ENCODE measurements at regions not wholly inside any gene's neighbourhood (a gene's known extent, or its start where the extent isn't known, plus 50 kb on each side); places are given as distances from the start of the nearest gene placed in this dataset.

DNA sequence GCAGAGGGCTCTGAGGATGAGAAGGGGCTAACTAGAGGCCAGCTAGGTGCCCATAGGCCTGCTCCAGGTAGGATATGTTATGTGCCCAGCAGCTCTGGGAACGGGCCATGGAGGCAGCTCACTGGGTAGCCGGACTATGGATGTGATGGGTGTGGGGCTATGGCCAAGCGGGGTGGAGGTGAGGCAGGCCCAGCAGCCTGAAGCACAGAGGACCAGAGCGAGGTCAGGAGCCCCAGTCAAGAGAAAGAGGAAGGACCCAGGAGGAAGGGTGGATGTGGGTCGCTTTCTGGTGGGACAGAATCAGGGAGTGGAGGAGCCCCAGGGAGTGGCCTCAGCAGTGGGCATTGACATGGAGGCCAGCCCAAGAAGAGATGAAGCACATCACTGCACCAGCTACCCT is 117.9 kb upstream of the MLN start:
- DNase-seq = no peak

- DNase-seq = no peak
These were observed 114.4 kb upstream of the MLN start for GRCh38 chr6:33918175-33918695.

DNA sequence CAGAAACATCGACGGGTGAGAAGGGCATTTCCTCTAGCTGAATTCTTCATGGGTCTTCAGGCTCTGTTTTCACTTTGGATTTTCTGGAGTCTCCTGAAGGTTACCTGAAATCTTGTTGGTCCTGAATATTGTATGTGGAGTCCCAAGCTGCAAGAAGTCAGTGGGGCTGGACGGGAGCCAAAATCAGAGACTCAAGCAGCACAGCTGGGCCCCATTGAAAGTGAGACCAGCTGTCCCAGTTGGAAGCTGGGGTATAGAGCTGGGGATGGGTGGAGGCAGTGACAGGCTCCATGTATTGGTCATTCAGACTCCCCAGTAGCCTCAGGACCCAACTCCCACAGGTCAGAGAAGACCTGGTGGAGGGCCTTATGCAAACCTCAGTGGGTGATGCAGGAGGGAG is 111.3 kb upstream of the MLN start:
- no peak for DNase-seq

GRCh38 chr6:33914645-33915044 is 110.8 kb upstream of the MLN start:
- peak; percentile 62 for DNase-seq

GRCh38 chr6:33912195-33912594 is 108.4 kb upstream of the MLN start:
- DNase-seq = no peak

- no peak for DNase-seq
These were observed 107.7 kb upstream of the MLN start for GRCh38 chr6:33911488-33911887.

GRCh38 chr6:33910594-33910993 is 106.8 kb upstream of the MLN start:
- no peak for DNase-seq

GRCh38 chr6:33909737-33910136 is 105.9 kb upstream of the MLN start:
- no peak for DNase-seq

DNA sequence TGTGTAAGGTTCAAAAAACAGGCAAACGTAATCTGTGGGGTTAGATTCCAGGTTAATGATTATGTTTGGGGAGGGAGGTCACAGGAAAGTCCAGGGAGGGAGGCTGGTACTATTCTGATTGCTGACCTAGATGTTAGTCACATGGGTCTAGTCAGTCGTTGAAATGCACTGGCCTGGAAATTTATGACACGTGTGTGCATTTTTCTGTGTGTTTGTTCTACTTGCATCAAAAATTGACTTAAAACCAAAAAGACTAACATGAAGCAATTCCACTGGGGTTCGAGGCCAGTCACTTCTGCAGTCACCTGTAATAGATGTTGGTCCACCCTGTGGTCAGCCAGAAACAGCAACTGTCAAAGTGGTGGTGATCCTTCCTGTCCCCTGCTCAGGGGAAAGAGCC is 104.2 kb upstream of the MLN start:
- DNase-seq = no peak

DNA sequence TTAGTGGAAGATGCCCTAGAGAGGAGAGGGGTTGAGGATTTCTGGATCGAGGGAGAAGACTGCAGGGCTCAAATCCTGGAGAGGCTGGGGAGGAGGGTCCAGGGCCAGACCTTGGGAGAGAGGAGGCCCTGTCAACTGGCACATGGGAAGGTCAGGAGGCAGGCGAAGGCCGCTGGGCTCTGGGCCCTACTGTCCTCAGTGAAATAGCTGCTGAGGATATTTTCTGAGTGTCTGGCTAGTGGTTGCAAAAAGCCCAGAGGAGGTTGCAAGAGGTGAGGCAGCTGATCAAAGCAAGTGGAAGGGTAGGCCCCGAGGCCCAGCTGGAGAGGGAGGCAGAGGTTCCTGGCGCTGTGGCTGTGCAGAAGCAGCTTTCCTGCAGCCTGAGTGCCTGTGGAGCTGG is 103.4 kb upstream of the MLN start:
- DNase-seq = no peak

- no peak for DNase-seq
These were observed 102.6 kb upstream of the MLN start for GRCh38 chr6:33906439-33906838.

DNA sequence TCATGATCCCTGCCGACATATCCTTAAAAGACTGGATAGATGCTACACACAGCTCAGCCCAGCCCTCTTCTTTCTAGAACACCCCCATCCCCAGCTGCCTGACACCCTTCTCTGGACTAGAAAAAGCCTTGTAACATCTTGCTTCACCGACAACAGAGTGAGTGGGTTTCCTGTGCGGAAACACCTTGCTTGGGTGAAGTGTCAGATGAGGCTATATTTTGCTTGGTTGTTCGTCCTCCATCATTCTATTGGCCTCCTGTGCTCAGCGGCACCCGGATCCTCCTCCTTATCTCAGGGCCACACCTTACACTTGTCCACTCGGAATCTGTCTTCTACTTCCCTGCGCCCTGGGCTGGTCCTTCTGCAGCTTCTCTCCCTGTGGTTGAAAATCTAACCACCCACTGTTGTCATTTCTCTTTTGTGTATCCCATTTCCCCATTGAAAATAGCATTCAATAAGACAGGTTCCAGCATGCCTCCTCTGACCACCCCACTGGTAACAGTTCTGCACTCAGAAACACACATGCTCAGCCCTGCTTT is 101.3 kb upstream of the MLN start:
- peak; percentile 70 for DNase-seq

- no peak for DNase-seq
These were observed 100.9 kb upstream of the MLN start for GRCh38 chr6:33904747-33905065.

DNA sequence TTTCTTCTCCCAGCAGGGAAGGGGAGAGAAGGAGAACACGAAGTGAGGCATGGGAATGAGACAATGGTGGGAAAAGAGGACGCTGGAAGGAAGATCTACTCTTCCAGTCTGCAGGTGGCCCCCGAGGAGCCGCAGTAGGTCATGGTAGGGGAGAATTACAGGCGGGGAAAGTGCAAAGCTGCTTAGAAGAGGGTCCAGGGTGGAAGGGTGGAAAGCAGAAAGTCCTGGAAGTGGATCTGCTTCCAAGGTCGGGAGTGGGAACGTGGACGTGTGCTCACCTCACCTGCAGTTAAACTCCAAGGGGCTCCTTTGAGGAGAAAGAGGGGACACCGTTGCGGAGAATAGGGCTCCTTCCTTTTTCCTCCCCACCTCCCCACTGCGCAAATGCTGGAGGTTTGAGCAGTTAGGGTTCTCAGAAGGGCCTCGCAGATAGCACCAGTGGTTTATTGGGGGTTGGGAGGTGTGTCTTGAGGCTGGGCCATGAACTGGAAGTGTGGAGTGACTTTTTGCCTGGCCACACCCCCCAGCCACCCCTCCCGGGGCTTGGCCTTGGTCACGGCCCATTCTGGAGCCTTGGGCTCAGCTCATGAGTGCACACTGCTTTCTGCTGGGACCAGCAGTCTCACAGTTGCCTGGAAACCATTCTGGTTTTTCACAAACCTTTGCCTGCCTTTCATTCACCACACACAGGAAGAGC is 100.4 kb upstream of the MLN start:
- peak; percentile 85 for DNase-seq

DNA sequence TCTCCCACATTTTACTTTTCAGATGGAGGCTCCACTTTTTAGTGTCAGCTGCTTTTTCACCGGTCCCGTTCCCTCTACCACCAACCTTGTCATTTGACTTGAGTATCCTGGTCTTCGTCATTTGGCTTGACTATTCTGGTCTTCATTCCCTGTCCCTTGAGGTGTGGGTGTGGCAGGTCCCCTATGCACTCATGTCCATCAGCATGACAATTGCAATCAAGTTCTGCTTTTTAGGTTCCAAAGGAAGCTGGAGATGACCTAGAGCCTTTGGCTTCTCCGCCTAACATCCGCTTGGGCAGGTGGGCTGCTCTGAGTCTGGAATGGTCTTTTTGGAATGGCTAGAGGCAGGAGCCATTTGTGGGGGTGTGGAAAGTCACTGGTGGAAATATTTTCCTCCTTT is 99.8 kb upstream of the MLN start:
- no peak for DNase-seq

- no peak for DNase-seq
These were observed 98.7 kb upstream of the MLN start for GRCh38 chr6:33902457-33902853.

DNA sequence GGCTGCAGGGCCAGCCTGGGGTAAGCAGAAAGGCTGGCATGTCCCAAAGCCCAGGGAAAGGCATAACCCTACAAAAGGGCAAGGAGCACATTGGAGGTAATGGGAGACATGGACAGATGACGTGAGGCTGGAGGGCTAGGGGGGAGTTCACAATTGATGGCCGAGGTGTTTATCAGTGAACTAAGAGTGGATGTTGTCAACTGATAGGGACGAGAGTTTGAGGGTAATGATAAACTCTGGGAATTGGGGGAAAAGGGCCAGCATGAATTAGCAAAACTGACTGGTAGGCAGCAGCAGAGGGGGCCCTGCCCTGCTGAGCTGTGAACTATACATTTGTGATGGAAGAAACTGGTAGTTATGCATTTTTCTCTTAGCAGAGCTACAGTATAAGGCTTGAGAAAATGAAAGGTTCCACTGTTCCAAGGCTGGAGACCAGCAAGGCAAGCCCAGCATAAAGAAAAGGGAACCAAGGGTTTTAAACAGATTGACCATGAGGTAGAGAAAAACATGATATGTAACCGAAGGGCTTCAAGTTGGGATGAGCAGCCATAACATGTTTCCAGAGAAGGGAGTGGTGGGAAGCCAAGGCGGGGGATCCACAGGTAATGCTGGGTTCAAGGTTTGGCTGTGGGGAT is 98.1 kb upstream of the MLN start:
- DNase-seq = no peak

- no peak for DNase-seq
These were observed 95.0 kb upstream of the MLN start for GRCh38 chr6:33898771-33899170.

DNA sequence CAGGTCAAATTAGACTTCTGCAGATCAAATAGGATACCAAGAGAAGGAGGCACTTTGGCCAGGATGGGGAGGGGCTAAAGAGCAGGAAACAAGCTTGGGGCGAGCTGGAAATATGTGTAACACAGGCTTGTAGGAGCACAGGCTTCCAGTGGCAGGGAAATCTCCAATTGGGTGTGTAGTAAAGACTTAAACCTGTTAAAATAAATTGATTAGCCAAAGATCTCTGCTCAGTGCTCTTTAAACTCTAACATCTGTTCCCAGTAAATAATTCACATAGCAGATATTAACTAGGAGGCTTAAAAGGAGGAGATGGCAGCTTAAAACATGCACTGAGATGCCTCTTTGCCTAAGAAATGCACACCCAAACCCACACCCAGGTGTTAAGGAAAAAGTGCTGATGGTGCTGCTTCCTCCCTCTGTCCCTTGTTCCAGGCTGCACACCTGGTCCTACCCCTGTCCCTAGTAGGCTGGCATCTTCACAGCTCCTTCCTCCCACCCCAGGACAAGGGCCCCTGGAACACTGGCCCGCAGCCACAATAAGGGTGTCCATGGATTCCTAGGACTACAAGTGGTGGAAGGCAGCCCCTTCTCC is 93.5 kb upstream of the MLN start:
- no peak for DNase-seq

DNA sequence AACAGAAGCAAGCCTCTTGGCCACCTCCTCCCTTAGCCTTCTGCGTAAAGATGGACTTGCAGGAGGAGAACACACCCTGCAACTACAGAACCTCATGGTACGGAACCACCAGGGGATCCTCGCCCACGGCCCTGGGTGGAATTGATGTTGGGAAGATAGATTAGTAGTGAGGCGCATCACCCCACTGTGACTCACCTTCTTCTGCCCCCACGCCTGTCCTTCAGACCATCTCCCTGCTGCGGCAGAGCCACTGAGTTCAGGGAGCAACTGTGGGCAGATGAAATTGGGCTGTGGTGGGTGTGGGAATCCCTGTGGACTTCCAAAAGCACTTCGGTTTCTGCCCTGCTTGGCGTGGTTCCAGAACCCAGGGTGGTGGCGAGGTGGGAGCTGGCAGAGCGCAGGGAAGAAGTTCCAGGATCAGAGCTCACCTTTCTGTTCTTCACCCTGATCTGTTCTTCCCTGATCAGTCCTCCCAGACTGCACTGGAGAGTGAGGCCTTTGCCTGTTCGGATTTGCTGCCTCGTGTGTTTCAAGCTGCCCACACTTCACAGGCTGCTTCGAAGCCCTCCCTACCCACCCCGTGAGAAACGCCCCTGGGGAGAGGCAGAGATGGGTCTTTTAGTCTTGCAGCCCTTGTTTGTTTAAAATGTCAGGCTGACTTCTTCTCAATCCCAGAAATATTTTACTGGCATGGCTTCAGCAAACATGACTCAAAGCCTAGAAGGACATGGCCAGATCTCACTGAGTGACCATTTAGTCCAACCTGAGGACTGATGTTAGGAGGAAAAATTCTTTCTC is 92.8 kb upstream of the MLN start:
- no peak for DNase-seq

- no peak for DNase-seq
These were observed 92.2 kb upstream of the MLN start for GRCh38 chr6:33895988-33896387.

GRCh38 chr6:33895296-33895695 is 91.5 kb upstream of the MLN start:
- DNase-seq = no peak

GRCh38 chr6:33894438-33894837 is 90.6 kb upstream of the MLN start:
- no peak for DNase-seq
